Stimulated activated CD8-positive, alpha-beta memory T cell treated with anti-CD3 and anti-CD28 coated beads, Interleukin-15, amount 100 ng/mL, for 48 hours (primary cell): ENCODE measurements at regions not wholly inside any gene's neighbourhood (a gene's known extent, or its start where the extent isn't known, plus 50 kb on each side); places are given as distances from the start of the nearest gene placed in this dataset.
"Not testable (repeated sequence)": the region's sequence is repeated elsewhere in the genome, so short reads cannot be mapped to it uniquely, and the experiment has no call there.

Experiments used
- DNase-seq, 2 donors: peaks; one replicate each; pipeline ENCODE4 v3.0.0-alpha.2; 2020; ENCODE audit warnings: low read depth in 2 of 2

- DNase-seq, result no peak
Measured at GRCh38 chr6:11486959-11487358, 50.6 kb upstream of the TMEM170B start.

- no peak for DNase-seq
Measured at GRCh38 chr6:11486486-11486885, 51.1 kb upstream of the TMEM170B start.

- DNase-seq, result no peak
Measured at GRCh38 chr6:11486051-11486450, 51.5 kb upstream of the TMEM170B start.

- DNase-seq, result no peak
Measured at GRCh38 chr6:11485271-11485670, 52.3 kb upstream of the TMEM170B start.

GRCh38 chr6:11484441-11484840 is 53.1 kb upstream of the TMEM170B start:
- DNase-seq, result no peak

- no peak for DNase-seq
Measured at GRCh38 chr6:11482616-11483015, 54.9 kb upstream of the TMEM170B start.

- DNase-seq, result no peak
Measured at GRCh38 chr6:11480541-11480940, 57.0 kb upstream of the TMEM170B start.

- no peak for DNase-seq
Measured at GRCh38 chr6:11479296-11479695, 58.3 kb upstream of the TMEM170B start.

- no peak for DNase-seq
Measured at GRCh38 chr6:11478586-11478985, 59.0 kb upstream of the TMEM170B start.

- DNase-seq, result no peak
Measured at GRCh38 chr6:11475016-11475415, 62.5 kb upstream of the TMEM170B start.

GRCh38 chr6:11473008-11473740 is 64.4 kb upstream of the TMEM170B start:
- DNase-seq, result no peak

GRCh38 chr6:11471261-11471660 is 66.3 kb upstream of the TMEM170B start:
- no peak for DNase-seq

GRCh38 chr6:11469684-11470083 is 67.9 kb upstream of the TMEM170B start:
- DNase-seq, result no peak

GRCh38 chr6:11468271-11468670 is 69.3 kb upstream of the TMEM170B start:
- not testable (repeated sequence) for DNase-seq

GRCh38 chr6:11467364-11467763 is 70.2 kb upstream of the TMEM170B start:
- no peak for DNase-seq

GRCh38 chr6:11463398-11463780 is 74.2 kb upstream of the TMEM170B start:
- no peak for DNase-seq

GRCh38 chr6:11462742-11463397 is 74.7 kb upstream of the TMEM170B start:
- DNase-seq, result no peak

- no peak for DNase-seq
Measured at GRCh38 chr6:11460837-11461661, 76.5 kb upstream of the TMEM170B start.

GRCh38 chr6:11460001-11460668 is 77.4 kb upstream of the TMEM170B start:
- DNase-seq, result no peak

GRCh38 chr6:11459079-11459610 is 78.4 kb upstream of the TMEM170B start:
- DNase-seq, result no peak

GRCh38 chr6:11458509-11458908 is 79.0 kb upstream of the TMEM170B start:
- DNase-seq, result no peak

- DNase-seq, result not testable (repeated sequence)
Measured at GRCh38 chr6:11457422-11457821, 80.1 kb upstream of the TMEM170B start.
